DMS153 treated with DMSO at 0.1 percent for 48 hours (cell line): ENCODE measurements at regions not wholly inside any gene's neighbourhood (a gene's known extent, or its start where the extent isn't known, plus 50 kb on each side); places are given as distances from the start of the nearest gene placed in this dataset.

Experiments used
- DNase-seq: peaks from one replicate; lab custom pipeline; 2025; ENCODE audit not compliant: unreplicated experiment; lab: John Stamatoyannopoulos, UW

DNA sequence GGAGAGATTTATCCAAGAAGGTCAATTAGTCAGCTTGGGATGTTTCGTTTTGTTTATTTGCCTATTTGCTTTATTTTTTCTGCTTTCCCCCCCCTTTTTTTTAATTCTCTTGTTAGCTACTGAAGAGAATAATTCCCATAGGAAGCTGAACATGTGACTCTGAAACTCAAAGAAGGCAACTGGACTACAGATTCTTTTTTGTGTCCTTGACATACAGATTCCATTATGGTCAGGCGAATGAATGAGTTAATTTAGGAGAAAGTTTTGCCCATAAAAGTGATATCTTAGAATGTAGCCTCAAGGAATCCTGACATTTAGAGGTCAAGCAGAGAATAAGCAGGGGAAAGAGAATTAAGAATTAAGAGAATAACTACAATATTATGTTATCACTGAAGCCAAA is 514.2 kb upstream of the LINC00305 start:
- DNase-seq, result no peak

DNA sequence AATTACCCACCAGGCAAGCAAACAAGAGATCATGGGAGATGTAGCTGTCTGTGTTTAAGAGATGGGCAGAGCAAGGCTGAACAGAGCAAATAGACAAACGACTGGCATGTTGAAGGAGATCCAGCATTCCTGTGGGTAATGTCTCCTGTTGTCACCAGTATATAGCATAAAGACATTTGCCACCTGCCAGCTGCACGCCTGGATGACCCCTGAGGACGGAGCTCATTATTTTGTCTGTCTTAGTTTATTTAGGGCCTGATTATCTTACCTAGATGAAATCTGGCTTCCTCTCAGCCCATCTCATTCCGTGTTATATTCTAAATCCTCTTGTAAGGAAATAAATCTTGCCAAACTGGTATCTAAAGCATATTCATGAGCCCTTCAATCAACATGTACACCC is 510.3 kb upstream of the LINC00305 start:
- no peak for DNase-seq

DNA sequence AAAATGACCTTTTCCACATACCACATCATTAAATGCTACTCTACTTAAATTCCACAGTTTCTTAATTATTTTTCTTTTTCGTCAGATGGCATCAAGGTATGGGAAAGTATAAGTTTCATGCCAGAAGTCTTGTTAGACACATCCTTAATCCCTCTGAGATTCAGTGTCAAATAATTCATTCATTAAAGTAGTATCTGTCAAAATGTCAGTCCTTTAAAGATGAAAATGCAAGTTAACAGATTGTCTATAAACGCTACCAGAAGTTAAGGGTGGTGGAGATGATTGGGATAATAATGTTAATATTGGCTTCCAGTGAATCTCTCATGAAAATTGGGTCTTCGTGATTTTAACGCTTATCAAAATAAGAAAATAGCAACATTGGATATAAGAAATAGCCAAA is 504.2 kb upstream of the LINC00305 start:
- DNase-seq, result no peak

DNA sequence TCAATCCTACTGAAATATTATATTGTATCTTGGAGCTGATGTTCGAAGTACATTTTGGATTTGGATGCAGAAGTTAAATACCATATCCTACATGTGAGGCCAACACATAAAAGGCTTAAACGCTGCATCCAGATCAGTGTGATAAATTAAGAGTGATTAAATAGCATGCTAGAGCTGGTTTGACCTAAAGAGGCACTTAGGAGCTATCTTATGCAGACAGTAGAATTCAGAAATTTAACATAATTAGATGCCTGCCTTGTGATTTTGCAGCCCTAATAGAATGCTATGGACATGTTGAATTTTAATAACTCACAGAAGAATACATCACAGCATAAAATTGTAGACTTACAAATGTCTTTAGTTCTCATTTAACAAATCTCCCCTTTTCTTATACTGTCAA is 501.2 kb upstream of the LINC00305 start:
- no peak for DNase-seq

DNA sequence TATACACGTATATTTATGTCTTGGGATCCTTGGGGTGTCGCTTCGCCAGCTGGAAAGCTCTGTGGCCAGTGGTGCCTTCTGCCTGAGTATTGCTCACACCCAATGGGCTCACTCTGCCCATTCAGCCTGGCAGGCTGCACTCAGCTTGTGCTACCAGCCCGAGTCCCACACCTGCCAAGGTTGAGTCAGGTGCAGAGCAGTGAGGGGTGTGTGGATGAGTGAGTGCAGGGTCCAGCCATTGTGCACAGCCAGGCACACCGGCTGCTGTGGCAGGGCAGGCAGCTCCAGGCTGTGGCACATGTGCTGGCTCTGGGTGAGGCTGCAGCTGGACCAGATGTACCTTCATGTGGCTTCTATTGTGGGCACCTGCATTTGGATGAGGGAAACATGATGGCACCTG is 496.9 kb upstream of the LINC00305 start:
- no peak for DNase-seq

DNA sequence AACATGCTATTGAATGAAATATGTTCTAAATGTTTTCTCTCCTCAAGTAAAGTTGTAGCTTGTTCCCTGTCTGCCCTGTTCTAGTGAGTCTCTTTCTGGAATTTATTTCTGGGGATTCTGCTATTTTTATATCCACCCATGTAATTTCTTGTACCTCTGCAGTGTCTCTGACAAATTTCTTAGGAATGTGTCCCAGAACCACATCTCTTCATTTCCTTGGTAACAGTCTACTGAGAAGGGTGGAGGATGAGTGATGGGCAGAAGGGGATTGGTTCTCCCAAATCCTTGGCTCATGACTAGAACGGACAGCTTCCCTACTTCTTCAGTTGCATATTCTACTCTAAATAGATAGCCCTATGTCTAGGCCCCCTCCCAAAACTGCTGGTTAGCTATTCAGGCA is 490.6 kb upstream of the LINC00305 start:
- DNase-seq, result no peak

DNA sequence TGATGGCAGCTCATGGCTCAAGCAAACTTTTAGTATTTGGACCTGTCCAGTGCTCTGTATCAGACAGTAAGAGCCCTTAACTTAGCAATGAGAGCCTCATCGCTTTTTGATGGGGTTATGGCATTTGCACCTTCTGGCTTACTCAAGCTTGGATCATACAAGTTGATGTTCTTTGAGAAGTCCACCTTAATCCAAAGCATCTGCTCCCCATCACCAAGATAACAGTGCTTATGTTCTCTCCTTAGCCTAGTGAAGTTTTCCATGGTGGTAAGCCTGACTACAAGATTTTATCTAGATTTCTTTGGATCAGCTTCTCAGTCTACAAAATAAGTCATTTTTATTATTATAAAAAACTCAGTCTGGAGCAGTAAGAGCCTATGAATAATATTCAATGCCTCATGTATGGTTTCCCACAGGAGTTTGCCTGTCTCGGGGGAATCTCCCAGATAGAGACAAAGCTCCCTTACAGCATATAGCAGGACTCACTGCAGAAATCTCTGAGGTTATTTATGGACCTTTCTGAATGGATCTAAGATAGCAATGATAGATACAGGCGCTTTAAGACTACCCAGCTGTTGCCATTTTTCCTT is 472.2 kb upstream of the LINC00305 start:
- no peak for DNase-seq

DNA sequence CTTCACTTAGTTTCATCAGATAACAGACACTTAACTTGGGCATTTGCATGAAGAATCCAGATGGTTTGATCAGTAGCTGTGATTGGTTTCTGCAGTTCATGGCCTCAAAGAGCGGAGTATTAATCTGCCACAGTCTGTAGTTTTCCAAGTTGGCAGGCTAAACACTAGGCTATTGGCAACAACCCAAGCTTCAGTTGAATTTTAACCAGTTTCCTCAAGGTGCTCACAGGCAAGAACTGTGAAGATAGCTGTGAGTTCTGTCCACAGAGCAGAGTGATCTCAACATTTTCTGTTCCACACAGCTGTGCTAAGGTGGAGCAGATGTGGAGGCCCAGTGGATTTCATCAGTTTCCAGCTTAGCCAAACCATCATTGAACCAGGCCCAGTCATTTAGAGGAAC is 469.5 kb upstream of the LINC00305 start:
- DNase-seq, result no peak

DNA sequence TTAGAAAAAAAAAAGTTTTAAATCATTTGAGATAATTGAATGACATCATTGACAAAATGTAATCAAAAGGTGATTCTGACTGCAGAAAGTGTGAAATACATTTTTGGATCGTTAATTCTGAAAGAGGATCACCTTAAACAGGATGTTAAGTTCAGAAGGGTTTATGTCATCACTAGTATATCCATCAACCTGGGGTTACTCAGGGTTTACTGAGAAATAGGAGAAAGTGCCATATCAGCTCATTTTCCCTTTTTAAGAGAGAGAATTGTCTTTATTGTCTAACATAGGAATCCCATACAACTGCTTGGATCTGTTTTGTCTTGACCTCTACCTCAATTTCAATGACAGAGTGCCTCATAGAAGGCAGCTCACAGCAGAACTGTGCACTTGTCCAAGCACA is 466.1 kb upstream of the LINC00305 start:
- no peak for DNase-seq

DNA sequence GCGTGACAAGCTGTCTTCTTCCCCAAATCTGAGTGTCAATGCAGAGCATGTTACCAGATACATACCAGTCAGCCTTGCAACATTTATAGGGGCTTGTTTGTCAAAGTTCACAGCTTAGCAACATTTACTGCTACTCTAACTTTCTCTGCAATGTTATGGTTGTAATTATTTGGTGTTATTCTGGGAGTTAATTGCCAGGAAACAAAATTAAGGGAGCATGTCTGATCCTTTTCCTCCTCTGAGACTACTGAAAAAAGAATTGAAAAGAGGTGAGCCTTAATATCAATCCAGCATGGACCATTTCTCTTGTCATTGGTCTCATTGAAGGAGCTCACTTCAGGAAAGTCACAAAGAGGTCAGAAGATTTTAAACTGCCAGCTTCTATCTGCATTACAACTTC is 465.6 kb upstream of the LINC00305 start:
- no peak for DNase-seq

DNA sequence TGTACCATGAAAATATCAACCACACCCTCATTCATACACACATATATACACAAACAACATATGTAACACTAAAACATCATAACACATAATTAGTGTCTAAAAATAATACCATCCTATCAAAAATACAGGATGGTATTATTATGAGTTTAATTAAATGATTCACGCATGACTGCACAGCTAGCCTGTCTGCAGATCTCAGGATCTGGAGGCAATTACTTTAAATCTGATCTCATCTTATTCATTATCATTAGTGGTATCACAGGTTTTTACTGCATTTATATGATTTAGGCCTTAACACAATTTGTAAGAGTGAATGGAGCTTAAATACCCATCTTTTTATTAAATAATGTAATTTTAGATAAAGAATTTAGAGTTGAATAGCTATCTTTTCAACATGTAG is 443.4 kb upstream of the LINC00305 start:
- DNase-seq, result no peak

DNA sequence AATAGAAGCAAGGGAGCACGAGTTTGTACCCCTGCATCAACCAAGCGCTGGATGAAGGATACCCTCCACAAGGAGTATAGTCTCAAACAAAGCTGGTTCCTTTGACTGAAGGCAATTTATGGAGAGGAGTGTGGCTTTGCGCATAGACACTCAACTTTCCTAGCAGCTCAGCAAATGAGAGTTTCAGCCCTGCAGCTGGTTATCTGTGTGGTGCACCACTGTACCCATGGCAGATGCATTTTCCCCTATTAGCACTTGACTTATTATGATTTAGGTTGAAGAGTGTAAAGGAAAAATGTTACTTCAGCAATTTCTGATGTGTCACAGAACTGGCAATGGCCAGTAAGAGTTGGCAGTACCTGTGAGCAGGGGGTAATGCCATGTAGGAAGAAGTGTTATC is 440.1 kb upstream of the LINC00305 start:
- DNase-seq, result no peak

DNA sequence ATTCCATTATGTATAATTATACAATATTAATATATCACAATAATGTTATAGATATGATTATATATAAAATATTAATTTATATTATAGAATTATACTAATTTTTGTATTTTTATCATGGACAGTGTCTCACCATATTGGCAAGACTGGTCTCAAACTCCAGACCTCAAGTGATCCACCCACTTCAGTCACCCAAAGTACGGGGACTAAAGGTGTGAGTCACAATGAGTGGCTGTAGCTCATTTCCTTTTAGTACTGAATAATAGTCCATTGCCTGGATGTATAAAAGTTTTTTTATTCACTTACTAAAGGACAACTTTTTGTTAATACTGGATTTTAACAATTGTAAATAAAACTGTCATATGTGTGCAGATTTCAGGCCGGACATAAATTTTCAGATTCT is 417.6 kb upstream of the LINC00305 start:
- no peak for DNase-seq

DNA sequence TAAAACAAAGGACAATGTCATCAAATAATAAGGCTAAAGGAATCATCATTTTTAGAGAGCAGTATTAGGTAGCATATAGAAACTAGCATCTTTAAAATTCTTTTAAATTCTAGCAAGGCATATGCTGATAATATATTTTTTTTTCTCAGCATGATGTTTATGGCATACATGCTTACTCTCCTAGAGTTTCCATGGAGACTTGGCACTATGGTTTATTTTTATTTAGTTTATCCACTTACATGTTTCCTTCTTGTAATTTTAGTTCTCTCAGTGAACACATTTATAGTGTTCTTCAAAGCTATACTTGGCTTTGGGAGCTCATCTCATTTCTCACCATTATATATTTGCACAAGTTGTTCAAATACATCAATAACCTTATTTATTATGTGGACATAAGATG is 413.8 kb upstream of the LINC00305 start:
- DNase-seq, result no peak

DNA sequence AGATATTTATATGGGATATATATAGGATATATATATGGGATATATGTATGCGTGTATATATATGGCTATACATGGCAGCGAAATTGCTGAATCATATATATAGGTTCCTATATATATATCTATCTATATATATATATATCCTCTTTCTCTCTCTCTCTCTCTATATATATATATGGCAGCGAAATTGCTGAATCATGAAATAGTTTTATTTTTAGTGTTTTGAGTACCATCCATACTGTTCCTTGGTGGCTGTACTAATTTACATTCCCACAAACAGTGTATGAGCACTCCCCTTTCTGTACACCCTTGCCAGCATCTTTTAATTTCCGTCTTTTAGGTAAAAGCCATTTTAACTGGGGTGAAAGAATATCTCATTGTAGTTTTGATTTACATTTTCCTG is 397.6 kb upstream of the LINC00305 start:
- DNase-seq, result no peak

DNA sequence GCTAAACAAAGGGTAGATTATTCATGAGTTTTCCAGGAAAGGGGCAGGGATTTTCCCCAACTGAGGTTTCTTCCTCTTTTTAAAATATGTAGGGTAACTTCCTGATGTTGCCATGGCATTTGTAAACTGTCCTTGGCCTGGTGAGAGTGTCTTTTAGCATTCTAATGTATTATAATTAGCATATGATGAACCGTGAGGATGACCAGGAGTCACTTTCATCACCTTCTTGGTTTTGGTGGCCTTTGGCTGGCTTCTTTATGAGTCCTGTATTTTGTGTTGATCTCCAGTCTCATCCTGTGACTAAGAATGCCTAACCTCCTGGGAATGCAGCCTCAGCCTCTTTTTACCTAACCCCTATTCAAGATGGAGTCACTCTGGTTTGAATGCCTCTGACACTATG is 391.0 kb upstream of the LINC00305 start:
- DNase-seq, result no peak

DNA sequence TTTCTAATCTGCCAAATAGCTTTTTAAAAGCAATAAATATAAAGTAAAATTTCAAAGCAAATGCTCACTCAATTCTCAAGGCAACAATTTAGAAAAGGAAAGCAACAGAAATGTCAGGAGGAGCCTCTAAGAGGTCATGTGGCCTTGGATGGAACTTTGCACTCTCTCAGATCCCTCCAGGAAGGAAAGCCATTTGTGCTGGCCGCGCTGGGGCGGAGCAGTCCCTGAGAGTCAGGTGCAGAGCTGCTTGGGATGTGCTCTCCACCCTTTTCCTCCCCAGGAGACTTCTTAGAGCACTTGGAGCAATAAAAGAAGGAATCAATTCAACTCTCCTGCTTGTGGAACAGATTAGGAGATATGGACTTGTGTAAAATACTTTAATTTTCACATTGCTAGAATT is 379.8 kb upstream of the LINC00305 start:
- no peak for DNase-seq

DNA sequence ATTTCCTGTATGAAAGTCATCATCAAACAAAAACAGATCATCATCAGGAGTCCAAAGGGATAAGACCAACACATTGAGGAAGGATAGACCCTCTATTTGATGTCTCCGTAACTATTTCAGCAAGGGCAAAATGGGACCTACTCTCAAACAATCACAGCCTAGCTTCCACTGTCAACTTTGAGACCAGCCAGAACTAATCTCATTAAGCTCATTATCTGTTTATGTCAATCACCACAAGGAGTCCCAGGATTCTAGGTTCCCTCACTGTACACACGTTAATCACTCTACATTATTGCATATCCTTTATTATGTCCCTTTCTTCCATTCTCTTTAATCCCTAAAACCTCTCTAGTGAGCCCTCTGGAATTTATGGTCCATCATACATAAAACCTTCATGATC is 370.3 kb upstream of the LINC00305 start:
- DNase-seq, result no peak

DNA sequence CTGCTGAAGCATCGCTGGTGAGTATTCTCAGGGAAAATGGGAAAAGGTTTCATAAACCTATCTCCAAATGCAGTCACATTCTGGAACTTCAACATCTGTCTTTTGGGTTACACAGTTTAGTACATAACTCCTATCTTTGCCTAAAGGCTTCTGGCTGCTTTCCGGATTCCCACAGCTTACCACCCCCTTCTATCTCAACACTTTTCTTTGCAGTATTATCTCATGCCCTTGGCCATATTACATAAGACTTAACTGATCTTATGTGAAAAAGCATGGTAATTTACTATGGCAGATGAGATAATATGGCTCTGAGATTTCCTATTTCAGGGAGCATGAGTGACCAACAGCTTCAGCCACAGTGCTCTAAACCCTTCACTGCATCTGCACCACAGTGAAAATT is 369.3 kb upstream of the LINC00305 start:
- DNase-seq, result no peak

DNA sequence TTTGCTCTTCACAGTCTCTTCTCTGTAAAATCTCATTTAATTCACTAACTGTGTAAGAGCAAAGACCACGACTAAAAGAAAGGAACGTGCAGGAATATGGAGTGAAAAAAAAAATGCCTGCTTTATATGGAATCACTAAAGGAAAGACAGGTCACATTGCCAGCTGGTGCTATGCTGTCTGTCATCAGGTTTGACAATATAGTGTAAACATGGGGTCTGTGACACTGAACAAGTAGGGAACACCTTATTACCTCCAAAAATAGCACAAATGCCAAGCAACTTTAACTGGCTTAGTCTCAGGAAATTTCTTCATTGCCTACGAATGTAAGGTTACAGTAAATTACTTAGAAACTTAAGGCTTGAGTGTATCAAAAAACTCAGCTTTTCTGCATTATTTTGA is 364.5 kb upstream of the LINC00305 start:
- DNase-seq, result no peak

DNA sequence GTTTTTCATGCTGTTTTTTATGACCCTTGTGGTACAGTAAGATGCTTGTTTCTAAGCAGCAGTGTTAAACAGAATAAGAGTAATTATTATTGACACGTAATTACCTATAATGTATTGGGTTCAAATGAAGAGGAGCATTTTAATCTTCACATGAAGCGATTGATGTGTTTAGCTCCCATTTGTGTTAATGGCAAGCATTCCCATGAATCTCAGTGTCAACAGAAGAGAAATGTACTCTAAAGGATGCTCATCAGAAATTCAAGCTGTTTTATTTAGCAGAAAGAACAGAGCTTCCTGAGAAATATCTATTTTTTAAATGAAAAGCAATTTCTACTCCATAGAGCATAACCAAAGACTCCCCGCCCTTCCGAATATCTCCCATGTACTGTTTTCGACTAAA is 341.3 kb upstream of the LINC00305 start:
- no peak for DNase-seq

DNA sequence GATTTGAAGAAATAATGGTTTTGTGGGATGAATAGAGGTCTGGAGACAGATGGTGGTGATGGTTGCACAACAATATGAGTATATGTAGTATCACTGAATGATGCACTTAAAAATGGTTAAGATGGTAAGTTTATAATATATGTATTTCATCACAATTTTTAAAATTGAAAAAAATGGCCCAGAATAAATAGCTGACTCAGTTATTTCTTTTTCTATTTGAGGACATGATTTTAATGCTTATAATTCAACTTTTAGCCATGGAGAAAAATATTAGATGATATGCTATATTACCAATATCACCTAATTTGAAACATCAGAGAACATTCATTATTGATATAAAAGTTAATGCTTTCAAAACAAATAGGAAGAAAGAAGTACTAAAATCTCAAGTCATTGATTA is 339.8 kb upstream of the LINC00305 start:
- DNase-seq, result no peak

DNA sequence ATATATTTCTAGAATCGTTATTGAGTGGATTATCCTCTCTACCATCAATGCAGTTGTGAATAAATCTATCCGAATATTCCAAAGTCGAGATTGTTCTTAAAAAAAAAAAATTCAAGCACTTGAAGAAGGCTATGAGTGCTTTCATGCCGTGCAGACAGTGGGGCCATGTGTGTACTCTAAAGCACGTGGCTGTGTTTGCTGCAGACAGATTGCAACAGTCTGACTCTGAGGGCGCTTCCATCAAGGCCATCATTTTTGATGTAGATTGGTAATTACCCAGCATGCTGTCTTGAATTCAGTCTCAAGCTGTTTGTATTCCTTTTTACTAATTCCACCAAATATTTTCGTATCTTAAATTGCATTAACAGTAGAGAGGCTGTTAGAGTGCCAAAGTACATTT is 325.9 kb upstream of the LINC00305 start:
- DNase-seq, result no peak

DNA sequence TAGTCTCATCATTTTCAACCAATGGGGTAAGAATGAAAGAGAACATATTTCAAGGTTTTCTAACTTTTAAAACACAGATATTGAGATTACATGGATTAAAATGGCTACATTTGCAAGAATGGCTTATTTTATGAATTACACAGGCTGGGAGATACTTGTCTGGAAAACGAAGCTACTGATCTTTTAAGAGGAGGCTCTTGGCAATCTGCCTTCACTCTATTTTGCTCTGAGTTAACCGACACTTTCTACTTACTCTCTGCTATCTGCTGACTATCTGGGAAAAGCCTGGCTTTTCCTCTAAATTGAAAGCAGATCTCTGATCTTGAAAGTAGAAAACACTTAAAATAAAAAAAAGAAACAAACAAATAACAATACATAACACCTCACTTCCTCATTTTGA is 325.4 kb upstream of the LINC00305 start:
- DNase-seq, result no peak
